Esophagus (tissue), 2 donors: ENCODE measurements at regions not wholly inside any gene's neighbourhood (a gene's known extent, or its start where the extent isn't known, plus 50 kb on each side); places are given as distances from the start of the nearest gene placed in this dataset.

Source experiments
- H3K27ac ChIP-seq, 2 donors: one replicate each; pipeline ENCODE4 v1.5.1; 2013; ENCODE audit warnings: low read depth in 2 of 2, mild to moderate bottlenecking in 2 of 2, inconsistent platforms in 1 of 2, low read length in 1 of 2, moderate library complexity in 1 of 2
- H3K27me3 ChIP-seq, 2 donors: one replicate each; pipeline ENCODE4 v1.6.1; 2013; ENCODE audit warnings: low read length in 2 of 2, control low read depth in 1 of 2, mild to moderate bottlenecking in 1 of 2; ENCODE audit not compliant: insufficient read depth in 2 of 2, control insufficient read depth in 1 of 2
- H3K36me3 ChIP-seq, 2 donors: one replicate each; pipeline ENCODE4 v1.6.1; 2013; ENCODE audit warnings: low read length in 1 of 2; ENCODE audit not compliant: control insufficient read depth in 2 of 2, insufficient read depth in 2 of 2
- H3K4me1 ChIP-seq, 2 donors: one replicate each; pipeline ENCODE4 v1.6.1; 2013; ENCODE audit warnings: low read length in 1 of 2; ENCODE audit not compliant: control insufficient read depth in 2 of 2, insufficient read depth in 2 of 2
- H3K4me3 ChIP-seq, 2 donors: one replicate each; pipeline ENCODE4 v1.5.1; 2013; ENCODE audit warnings: low read length in 2 of 2, mild to moderate bottlenecking in 2 of 2, low read depth in 1 of 2, moderate library complexity in 1 of 2
- H3K9me3 ChIP-seq, 2 donors: one replicate each; pipeline ENCODE4 v1.6.1; 2013; ENCODE audit warnings: mild to moderate bottlenecking in 2 of 2, low read depth in 1 of 2, low read length in 1 of 2, moderate library complexity in 1 of 2; ENCODE audit not compliant: control insufficient read depth in 2 of 2, insufficient read depth in 1 of 2
- WGBS, 2 donors: extraction: QIAGEN DNeasy Blood & Tissue Kit; methylation state at CpG; one replicate each; pipeline ENCODE4 v1.1.7; 2013; 5-methylcytosine and 5-hydroxymethylcytosine counted together
- donor health status: healthy with polysubstance abuse.
- donor health status: Bipolar disorder and iron deficiency.

DNA sequence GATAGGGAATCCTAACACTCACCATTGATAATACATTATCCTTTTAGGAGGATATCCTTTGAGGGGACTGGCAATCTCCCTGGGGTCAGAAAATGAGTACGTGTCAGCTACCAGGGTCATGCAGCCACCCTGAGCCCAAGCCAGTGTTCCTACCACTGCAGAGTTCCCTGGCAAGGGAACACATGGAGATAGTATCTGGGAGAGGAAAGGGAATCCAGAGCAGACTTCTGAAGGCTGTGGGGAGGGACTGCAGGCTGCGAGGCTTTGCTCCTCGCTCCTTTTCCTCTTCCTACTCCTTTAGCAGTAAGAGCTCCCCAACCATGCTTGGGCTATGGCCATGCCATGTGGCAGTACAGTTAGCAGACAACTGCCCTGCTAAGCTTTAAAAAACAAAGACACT is 62.9 kb upstream of the TJP1 start:
- Histone ChIP-seq H3K4me3 (no peak overlapping the region), H3K4me1 (no peaks in the 10 kb centered on the region), H3K36me3 (no peaks in the 10 kb centered on the region), H3K27ac (no peak overlapping the region), H3K9me3 (no peaks in the 10 kb centered on the region), H3K27me3 (no peaks in the 10 kb centered on the region)
- WGBS, 2 donors: 72 to 84% methylated on average over 3 of the region's 3 CpGs

DNA sequence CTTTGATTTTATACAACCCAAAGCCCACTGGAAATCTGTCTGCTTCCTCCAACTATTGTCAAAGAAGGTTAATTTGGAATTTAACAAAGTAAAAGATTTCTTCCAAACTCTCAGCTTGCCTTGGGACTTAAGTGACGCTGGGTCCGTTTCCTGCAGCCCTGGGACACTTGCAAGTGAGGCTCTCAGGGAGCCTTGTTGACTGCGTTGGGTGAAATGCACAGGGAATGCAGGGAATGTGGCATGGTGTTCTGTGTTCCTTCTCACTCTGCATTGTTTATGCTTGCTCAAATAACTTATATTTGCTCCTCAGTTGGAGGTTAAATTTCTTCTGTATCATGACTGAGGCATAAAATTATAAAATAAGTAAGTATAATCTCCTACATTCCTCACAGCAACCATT is 60.9 kb upstream of the TJP1 start:
- Histone ChIP-seq H3K9me3 (no peaks in the 10 kb centered on the region), H3K27me3 (peaks cover 0 to 3% of the 10 kb centered on the region in 2 donors), H3K27ac (no peak overlapping the region), H3K36me3 (no peaks in the 10 kb centered on the region), H3K4me1 (no peaks in the 10 kb centered on the region), H3K4me3 (no peak overlapping the region)
- 64 to 71% methylated on average over 3 of the region's 3 CpGs for WGBS, 2 donors

DNA sequence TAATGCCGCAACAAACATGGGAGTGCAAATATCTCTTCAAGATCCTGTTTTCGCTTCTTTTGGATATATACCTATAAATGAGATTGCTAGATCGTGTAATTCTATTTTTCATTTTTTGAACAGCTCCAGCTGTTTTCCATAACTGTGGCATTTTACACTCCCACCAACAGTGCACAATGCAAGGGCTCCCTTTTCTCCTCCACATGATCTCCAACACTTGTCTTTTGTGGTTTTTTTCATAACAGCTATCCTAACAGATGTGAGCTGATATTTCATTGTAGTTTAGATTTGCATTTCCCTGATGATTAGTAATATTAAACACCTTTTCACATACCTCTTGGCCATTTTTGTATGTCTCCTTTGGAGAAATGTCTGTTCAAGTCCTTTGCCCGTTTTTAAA is 58.6 kb upstream of the TJP1 start:
- Histone ChIP-seq H3K4me3 (no peak overlapping the region), H3K27ac (no peak overlapping the region), H3K27me3 (peaks cover 0 to 3% of the 10 kb centered on the region in 2 donors), H3K4me1 (no peaks in the 10 kb centered on the region), H3K36me3 (no peaks in the 10 kb centered on the region), H3K9me3 (no peaks in the 10 kb centered on the region)
- WGBS, 2 donors: 84 to 85% methylated on average over 4 of the region's 4 CpGs

DNA sequence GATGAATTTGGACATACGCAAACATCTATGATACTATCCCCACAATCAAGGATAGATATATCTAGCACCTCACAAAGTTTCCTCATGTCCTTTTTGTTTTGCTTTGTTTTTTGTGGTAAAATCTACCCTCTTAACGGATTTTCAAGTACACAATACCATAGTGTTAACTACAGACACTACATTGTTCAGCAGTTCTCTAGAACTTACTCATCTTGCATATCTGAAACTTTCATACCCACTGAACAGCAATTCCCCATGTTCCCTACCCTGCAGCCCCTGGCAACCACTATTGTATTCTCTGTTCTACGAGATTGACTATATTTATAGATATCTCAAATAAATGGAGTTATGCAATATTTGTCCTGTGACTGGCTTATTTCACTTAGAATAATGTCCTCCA is 58.1 kb upstream of the TJP1 start:
- Histone ChIP-seq H3K27me3 (peaks cover 0 to 3% of the 10 kb centered on the region in 2 donors), H3K36me3 (no peaks in the 10 kb centered on the region), H3K9me3 (no peaks in the 10 kb centered on the region), H3K27ac (no peak overlapping the region), H3K4me3 (no peak overlapping the region), H3K4me1 (no peaks in the 10 kb centered on the region)
- 66% methylated on average over 3 of the region's 3 CpGs for WGBS, 2 donors

DNA sequence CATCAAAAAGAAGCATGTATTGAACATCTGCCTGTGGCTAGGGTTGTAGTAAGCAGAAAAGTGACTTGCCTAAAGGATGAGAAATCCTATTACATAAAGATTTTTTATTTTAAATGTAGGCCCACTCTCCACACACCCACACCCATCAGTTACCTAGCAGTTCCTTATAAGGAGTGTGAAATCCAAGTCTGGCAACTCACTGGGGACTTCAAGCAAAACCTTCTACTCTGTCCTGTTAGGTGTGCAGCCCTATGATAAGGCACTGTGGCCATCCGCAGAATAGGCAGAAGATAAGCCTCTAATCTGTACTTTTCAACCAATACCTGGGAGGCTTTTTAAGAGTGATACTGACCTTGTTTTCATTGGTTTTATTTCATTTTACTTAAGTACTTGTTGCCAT is 52.7 kb upstream of the TJP1 start:
- WGBS, 2 donors: 93 to 97% methylated on average over 1 of the region's 1 CpG
- no peak overlapping the region for H3K4me3 ChIP-seq
- no peaks in the 10 kb centered on the region for H3K9me3 ChIP-seq
- peaks cover 0 to 2% of the 10 kb centered on the region in 2 donors for H3K4me1 ChIP-seq
- no peaks in the 10 kb centered on the region for H3K36me3 ChIP-seq
- H3K27ac ChIP-seq: no peak overlapping the region
- peaks cover 0 to 3% of the 10 kb centered on the region in 2 donors for H3K27me3 ChIP-seq

DNA sequence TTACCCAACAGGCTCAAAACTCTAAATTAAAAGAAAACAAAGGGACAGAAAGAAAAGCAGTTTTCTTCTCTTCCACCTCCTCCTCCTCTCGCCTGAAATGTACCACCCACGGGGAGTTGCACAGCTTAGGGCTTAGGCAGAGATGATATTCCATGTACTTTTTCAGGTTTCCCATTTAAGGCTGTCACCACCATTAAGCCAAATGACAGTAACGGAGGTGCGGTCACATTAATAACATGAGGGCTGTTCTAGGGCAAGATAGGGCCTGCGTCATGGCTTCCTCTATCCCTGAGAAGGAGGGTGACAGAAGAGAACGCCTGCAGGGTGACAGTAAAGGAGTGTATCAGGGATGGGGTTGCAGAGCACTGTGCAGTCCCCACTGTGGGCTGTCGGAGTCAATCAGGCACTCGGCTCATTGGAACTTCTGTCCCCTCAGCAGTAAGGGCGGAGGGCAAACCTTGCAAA is 51.7 kb upstream of the TJP1 start:
- Histone ChIP-seq H3K36me3 (no peaks in the 10 kb centered on the region), H3K4me1 (peaks cover 0 to 2% of the 10 kb centered on the region in 2 donors), H3K4me3 (no peak overlapping the region), H3K27me3 (no peaks in the 10 kb centered on the region), H3K27ac (no peak overlapping the region), H3K9me3 (no peaks in the 10 kb centered on the region)
- WGBS, 2 donors: 82 to 84% methylated on average over 9 of the region's 9 CpGs

DNA sequence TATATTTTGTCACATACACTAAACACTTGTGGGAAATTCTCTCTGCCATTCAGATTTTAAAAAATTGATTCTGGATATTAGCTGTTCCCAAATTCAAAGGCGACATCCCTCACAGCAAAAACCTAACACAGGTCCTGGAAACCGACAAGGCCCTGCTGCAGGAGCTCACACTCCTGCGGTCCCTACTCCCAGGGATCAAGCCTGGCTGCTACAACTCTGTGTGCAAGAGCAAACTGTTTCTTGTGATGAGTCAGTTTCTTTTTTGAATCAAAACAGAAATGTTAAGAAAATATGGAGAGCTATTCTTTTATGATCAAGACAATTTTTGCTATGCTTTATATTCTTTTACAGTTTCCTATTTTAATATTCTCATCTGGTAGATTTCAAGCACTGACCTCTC is 51.0 kb upstream of the TJP1 start:
- Histone ChIP-seq H3K36me3 (no peaks in the 10 kb centered on the region), H3K9me3 (no peaks in the 10 kb centered on the region), H3K27ac (no peak overlapping the region), H3K27me3 (no peaks in the 10 kb centered on the region), H3K4me1 (peaks cover 0 to 2% of the 10 kb centered on the region in 2 donors), H3K4me3 (no peak overlapping the region)
- 86 to 88% methylated on average over 3 of the region's 3 CpGs for WGBS, 2 donors

DNA sequence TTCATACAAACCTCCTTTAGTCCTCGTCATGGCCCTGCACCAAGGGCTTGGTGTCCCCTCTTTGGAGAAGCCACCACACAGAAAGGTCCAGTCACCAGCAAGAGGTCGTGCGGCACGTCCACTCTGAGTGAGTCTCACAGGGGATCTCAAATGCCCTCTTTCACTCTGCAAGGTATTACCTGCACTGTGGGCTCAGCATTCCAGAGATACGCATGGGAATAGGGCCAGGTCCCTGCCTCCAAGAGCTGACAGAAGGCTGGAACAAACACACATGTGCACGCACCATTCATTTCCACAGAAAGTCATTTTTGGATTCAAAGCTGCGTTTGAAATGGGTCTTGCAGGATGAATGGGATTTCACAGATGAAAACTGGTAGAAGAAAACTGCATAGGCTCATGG is 50.4 kb upstream of the TJP1 start:
- Histone ChIP-seq H3K4me1 (peaks cover 0 to 2% of the 10 kb centered on the region in 2 donors), H3K27ac (no peak overlapping the region), H3K9me3 (no peaks in the 10 kb centered on the region), H3K36me3 (no peaks in the 10 kb centered on the region), H3K27me3 (no peaks in the 10 kb centered on the region), H3K4me3 (no peak overlapping the region)
- 87 to 91% methylated on average over 7 of the region's 7 CpGs for WGBS, 2 donors
